OCI-LY3 (cell line): ENCODE measurements at regions not wholly inside any gene's neighbourhood (a gene's known extent, or its start where the extent isn't known, plus 50 kb on each side); places are given as distances from the start of the nearest gene placed in this dataset.

Source experiments
- EZH2phosphoT487 ChIP-seq: fragments of 200-600 bp; shearing (Covaris generic); IDR thresholded peaks from 2 replicates; pipeline ENCODE4 v1.6.1; 2018; ENCODE audit warnings: antibody characterized with exemption, mixed run types, low read depth
- TF ChIP-seq, protein P1 (sequence below): fragments of 200-600, 300-600 bp; sonication (generic); IDR thresholded peaks from 2 replicates; pipeline ENCODE4 v1.5.1; 2014; ENCODE audit warnings: antibody characterized with exemption, low read length, low read depth

GRCh38 chr13:60772726-60773125, 375.7 kb downstream of the TDRD3 start:
- TF ChIP-seq, protein P1, sequence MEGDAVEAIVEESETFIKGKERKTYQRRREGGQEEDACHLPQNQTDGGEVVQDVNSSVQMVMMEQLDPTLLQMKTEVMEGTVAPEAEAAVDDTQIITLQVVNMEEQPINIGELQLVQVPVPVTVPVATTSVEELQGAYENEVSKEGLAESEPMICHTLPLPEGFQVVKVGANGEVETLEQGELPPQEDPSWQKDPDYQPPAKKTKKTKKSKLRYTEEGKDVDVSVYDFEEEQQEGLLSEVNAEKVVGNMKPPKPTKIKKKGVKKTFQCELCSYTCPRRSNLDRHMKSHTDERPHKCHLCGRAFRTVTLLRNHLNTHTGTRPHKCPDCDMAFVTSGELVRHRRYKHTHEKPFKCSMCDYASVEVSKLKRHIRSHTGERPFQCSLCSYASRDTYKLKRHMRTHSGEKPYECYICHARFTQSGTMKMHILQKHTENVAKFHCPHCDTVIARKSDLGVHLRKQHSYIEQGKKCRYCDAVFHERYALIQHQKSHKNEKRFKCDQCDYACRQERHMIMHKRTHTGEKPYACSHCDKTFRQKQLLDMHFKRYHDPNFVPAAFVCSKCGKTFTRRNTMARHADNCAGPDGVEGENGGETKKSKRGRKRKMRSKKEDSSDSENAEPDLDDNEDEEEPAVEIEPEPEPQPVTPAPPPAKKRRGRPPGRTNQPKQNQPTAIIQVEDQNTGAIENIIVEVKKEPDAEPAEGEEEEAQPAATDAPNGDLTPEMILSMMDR: no peak
- TF ChIP-seq EZH2phosphoT487: no peak
